Mammary epithelial cell (primary cell): ENCODE measurements at regions not wholly inside any gene's neighbourhood (a gene's known extent, or its start where the extent isn't known, plus 50 kb on each side); places are given as distances from the start of the nearest gene placed in this dataset.

ENCODE experiments used
- CTCF ChIP-seq, 2 donors: IDR thresholded peaks in 1 of 2; conservative IDR thresholded peaks in 1 of 2; 2 replicates each; pipeline ENCODE4 v1.5.1; 2011 to 2012; ENCODE audit warnings: inconsistent platforms in 2 of 2, low read length in 2 of 2, mild to moderate bottlenecking in 2 of 2, control low read depth in 1 of 2, low read depth in 1 of 2; ENCODE audit not compliant: insufficient read depth in 1 of 2; ENCODE audit errors: extremely low read depth in 1 of 2
- EZH2 ChIP-seq: IDR thresholded peaks from 2 replicates; pipeline ENCODE4 v1.6.1; 2012; ENCODE audit warnings: low read length, inconsistent platforms, borderline replicate concordance

GRCh38 chr6:68192988-68193387 is 442.1 kb upstream of the ADGRB3 start:
- no peak for TF ChIP-seq CTCF (conservative IDR thresholded peaks at IDR 0.05 in 1 of 2, IDR thresholded peaks at IDR 0.05 in 1 of 2; ENCODE audit: extremely low read depth in 1 of 2, insufficient read depth in 1 of 2, low read depth in 1 of 2, low read length in 2 of 2)
- no peak for TF ChIP-seq EZH2
